ENCODE measurements at regions not wholly inside any gene's neighbourhood (a gene's known extent, or its start where the extent isn't known, plus 50 kb on each side); places are given as distances from the start of the nearest gene placed in this dataset.

DNA sequence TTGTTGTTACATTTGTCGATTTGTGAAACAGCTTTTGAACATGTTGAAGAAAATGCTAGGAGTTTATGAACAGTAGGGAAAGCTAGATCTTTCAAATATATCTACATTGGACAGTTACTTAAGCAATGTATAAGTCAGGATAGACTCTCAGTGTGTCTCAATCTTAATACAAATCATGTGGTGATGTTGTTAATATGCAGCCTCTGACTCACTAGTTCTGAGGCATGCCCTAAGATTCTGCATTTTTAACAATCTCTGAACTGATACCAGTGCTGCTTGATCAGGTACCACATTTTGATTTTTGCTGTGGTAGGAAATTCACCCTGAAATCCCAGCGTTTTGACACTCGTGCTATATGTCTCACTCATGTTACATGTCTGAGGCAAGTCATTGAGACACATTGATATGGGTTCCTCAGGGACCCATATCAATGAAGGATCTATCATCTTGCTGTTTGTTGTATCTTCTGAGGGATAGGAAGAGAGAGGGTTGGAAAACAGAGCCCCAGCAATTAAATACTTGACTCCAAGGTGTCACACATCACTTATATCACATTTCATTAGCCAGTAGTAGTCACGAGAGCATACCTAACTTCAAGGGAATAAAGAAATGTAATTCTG, 597.9 kb downstream of the TAFA4 start:
- intact Hi-C loops (cut with DNase I), result no loop called here
- DNase-seq (ENCODE audit: low spot score), result no peak

DNA sequence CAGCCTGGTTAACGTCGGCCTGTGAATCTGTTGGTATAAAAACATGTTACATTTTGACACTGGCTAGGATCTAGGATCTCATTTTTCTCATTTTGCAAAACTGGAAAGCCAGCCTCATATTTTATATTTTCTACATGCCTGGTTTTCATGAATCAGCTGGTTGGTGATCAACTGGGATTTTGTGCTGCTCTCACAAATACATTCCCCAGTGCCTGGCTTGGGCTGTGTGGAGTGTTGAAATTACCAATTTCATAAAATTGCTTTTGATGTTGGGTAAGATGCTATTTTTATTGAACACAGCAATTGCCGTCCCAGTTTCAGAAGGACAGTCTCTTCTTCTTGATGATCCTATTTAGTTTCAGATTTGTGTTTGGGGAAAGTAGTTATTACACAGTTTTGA, 604.3 kb downstream of the TAFA4 start:
- intact Hi-C loops (cut with DNase I), result no loop called here
- DNase-seq (ENCODE audit: low spot score), result no peak

DNA sequence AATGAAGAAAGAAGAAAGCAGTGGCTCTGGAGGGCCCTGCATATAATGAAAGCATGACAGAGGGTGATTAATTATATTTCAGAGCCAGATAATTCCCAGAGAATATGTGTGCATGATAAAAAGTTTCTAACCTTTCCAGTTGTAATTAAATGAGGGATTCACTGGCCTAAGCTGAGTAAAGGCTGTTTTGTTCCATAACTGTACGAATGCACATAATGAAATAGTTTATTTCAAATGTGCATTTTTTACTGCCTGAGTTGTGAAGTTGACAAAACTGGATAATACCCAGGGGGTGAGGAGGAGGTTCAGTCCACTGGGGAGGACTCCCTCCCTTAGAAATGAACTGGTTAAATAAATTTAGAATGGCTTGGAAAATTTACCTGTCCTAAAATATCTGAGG, 616.4 kb downstream of the TAFA4 start:
- no peak for DNase-seq (ENCODE audit: low spot score)
- intact Hi-C loops (cut with DNase I), result no loop called here

DNA sequence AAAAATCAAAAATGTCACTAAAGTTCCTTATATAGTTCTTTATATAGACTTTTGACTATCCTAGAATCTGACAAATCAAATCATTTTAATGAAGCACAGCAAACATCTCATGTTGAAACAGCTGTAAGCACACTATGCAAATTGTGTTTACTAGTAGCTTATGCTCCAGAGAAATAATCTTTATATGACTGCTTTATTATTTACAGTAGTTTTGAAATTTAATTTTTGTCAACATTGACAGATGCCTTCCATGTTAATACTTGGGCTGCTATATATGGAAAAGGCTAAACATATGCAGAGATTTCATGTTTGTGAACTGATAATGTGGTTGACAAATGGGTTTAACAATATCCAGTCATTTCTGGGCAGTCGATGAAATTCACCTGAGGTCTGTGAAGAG, 616.8 kb downstream of the TAFA4 start:
- DNase-seq (ENCODE audit: low spot score), result no peak
- intact Hi-C loops (cut with DNase I), result no loop called here

DNA sequence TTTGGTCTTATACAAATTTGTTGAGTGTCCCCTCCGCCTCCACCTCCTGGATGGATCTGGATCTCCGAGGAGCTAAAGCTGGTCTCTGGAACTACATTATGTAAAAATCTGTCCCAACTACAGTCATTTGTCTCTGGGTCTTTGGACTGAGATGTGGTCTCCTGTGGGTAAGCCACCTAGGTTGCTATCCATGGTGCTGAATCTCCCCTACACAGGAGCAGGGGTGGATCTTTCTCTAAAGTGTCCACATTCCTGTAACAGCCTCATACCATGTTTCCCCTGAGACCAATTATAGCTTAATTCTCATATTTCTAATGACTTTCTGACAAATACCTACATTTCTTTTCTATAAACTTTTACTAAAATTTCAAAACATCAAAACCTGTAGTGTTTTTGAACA, 625.8 kb downstream of the TAFA4 start:
- intact Hi-C loops (cut with DNase I), result no loop called here
- DNase-seq (ENCODE audit: low spot score), result no peak

DNA sequence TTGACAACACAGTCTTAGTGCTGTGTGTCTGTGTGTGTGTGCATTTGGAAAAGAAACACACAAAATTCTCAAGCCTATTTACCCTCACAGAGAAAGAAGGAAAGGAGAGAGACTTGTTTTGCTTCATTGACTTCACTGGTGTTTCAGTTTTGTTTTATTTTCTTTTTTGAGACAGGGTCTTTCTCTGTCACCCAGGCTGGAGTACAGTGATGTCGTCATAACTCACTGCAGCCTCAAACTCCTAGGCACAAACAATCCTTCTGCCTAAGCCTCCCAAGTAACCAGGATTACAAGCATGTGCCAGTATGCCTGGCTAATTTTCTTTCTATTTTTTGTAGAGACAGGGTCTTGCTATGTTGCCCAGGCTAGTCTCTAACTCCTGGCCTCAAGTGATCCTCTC, 636.9 kb downstream of the TAFA4 start:
- no peak for DNase-seq (ENCODE audit: low spot score)
- intact Hi-C loops (cut with DNase I), result no loop called here

DNA sequence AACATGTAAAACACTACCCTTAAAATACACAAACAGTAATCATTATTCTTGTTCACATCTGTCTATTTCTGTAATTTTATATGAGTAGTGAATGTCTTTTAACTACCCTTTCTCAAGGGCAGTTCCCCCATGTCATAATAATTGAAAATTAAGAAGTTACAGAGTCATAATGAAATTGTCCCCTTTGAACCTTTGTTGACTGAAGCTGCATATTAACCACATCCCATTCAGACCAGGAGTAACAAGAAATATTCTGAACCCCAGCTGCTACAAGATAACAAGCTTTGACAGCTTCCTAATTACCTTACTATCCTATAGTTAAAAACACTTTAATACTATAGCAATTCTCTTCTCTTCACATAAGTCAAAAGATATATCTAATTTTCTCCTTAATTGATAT, 635.9 kb upstream of the SUCLG2 start:
- DNase-seq (ENCODE audit: low spot score), result no peak
- intact Hi-C loops (cut with DNase I), result no loop called here

DNA sequence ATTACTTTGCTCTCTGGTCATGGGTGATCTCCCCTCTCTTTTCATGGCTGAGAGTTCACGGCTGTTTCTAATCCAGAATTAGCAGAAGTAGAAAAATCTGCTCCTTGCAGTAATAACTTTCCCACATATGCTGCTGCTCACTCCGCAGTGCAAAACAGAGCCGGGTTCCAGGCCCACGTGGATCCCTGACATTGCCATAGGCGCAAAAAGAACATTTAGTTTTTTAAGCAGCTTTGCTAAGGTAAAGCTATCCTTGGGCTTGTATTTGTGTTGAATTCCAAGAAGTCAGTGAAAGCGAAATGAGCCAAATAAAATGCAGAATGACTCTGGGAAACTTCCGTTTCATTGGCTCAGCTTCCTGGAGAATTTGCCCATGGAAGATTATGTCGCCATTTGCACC, 633.7 kb upstream of the SUCLG2 start:
- no peak for DNase-seq (ENCODE audit: low spot score)
- intact Hi-C loops (cut with DNase I), result no loop called here

DNA sequence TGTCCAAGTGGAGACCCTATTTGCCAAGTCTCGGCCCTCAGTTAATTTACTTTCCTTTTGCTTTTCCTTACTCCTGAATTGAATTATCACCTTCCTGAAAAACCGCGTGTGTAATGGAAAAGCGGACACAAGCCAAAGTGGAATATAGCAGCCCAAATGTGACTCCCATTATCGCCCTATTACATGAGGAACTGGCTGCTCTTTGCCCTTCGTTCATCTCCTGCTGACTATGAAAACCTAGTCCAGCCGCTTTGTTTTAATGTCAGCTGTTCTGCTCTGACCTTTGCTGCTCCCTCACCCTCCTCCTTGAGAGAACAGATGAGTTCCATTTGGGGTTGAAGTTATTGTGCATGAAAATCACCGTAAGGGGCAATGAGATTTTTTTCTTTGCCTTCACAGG, 632.7 kb upstream of the SUCLG2 start:
- DNase-seq (ENCODE audit: low spot score), result no peak
- intact Hi-C loops (cut with DNase I), result no loop called here

DNA sequence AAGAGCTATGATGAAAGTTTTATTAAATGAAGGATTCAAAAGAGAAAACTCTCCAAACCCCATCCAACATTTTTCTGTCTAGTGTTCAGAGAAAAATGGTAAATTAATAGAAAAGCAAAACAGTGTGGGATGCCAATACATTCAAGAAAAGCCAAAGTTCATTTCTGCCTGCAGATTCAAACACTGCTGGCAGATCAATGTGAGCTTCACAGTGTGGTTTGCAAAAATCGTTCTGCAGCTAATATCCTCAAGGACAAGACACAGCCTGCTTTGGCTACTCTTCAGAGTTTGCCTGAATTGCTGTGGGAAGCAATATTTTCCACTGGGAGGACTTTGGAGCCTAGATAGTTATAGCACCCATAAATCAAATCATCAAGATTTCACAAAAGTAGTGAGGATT, 619.9 kb upstream of the SUCLG2 start:
- intact Hi-C loops (cut with DNase I), result no loop called here
- DNase-seq (ENCODE audit: low spot score), result no peak

DNA sequence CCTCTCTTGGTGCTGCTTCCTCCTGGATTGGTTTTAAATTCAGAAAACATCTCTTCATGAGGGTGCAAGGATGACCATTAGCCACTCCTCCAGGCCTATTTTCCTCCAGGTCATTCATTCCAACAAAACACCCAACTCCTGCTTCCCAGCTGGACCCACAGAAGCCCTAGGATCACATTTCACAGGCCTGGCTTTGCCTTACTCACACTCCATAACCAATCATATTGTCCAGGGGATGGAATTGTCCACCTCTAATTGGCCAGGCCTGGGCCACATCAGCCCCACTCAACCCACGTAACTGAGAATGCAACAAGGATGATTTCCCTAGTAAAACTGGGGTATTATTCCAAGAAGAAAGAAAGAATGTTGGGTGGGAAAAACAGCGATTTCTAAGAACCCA, 616.7 kb upstream of the SUCLG2 start:
- DNase-seq (ENCODE audit: low spot score), result no peak

DNA sequence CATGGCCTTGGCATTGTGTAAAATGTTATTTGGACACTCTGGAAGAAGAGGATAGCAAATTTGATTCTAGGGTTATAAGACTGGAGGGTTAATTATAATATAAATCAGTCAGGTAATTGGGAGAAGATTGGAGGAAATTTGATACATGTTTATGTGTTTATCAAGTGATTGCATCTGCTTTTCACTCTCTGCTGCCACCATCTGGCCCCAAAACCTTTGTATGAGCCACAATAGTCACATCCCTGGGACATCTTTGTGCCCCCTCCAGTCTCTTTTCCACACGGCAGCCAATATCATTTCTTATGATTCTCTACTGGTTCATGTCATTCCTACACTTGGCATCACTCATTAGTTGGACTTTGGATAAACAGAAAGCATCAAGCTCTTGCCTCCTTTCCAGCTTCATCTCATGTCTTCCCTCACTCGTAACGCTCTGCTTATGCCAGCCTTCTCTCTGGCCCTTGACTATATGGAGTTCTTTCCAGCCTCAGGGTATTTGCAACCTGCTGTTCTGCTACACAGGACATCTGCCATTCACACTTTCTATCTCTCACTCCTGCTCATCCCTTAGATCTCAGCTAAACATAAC, 602.3 kb upstream of the SUCLG2 start:
- intact Hi-C loops (cut with DNase I), result no loop called here
- DNase-seq (ENCODE audit: low spot score), result no peak

More for the DNA sequence above, 616.7 kb upstream of the SUCLG2 start:
- intact Hi-C loops (cut with DNase I), result no loop called here

DNA sequence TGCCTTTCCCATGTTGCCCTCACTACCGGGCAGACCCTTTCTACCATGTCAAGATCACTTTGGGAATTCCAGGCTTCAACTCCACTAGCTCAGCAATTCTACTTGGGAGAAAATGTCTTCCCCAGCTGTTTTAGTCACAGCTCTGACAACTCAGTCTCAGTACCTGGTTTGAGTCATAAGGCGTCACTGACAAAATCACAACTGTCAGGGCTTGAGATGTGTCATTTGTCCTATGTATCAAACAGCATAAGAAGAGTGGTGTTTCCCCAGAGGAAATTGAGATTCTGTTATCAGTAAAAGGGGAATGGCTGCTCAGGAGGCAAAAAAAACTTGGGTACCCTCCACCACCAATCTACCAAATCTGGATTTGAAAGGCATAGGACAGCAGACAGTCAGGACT, 594.9 kb upstream of the SUCLG2 start:
- intact Hi-C loops (cut with DNase I), result no loop called here
- DNase-seq (ENCODE audit: low spot score), result no peak

DNA sequence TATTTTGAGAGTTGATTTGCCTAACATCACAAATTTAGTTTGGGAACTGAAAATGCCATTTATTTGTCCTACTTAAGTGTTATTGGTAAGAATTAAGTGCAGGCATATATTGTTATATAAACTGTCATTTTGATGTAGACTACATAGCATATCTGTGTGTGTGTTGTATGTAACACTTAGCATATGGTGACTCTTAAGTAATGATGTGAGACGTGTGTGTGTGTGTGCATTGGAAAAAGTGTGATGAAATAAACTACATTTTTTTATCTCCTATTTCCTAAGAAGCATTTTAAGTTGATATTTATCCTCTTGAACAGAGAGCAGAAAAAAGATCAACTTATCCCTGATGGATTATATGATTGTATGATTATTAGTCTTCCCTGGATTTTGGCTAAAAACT, 588.2 kb upstream of the SUCLG2 start:
- intact Hi-C loops (cut with DNase I), result no loop called here
- DNase-seq (ENCODE audit: low spot score), result no peak

DNA sequence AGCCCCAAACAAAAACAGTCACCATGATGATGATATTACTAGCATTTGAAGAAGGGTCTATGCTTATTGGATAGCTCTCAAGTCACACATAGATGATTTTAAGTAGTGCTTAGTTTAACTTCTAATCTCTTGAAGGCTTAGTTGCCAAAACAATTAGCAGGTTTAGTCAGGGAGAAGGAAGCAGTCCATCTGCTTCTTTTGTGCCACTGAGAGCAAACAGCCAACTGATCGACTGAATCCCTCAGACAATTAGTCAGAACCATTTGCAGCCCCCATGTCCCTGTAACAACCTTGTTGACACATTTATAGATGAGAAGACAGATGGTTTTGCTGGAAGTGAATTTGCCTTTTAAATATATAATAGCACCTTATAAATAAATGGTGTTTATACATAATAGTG, 585.1 kb upstream of the SUCLG2 start:
- intact Hi-C loops (cut with DNase I), result no loop called here
- no peak for DNase-seq (ENCODE audit: low spot score)

DNA sequence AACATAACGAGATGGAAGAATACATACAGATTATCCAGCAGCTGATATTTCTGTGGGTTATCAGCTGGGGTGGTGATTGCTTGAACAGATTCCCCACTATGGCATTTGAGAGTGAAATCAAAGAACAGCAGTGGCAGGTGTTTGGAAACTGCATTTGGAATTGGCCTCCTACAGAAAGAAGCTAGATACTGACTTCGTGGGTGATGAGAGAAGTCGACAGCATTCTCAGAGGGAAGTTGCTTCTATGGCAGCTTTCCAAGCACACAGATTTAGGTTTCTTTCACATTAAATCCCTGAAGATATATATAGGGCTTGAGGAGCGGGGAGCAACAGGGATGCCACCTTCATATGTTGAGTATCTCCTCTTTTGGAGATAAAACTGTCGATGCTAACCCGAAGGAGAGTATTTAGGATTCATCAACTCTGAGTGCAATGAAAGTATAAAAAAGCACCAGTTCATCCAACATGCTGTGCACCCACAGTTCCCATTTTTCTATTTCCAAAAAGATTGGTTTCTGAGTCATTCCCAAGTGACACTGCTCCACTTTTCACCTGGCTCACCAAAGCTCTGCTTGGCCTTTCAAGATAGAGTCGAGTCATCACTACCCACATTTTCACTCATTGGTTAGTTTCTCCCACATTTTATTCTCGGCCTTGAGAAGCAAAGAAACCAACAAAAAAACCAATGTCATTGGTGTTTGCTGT, 579.8 kb upstream of the SUCLG2 start:
- intact Hi-C loops (cut with DNase I), result no loop called here
- no peak for DNase-seq (ENCODE audit: low spot score)

DNA sequence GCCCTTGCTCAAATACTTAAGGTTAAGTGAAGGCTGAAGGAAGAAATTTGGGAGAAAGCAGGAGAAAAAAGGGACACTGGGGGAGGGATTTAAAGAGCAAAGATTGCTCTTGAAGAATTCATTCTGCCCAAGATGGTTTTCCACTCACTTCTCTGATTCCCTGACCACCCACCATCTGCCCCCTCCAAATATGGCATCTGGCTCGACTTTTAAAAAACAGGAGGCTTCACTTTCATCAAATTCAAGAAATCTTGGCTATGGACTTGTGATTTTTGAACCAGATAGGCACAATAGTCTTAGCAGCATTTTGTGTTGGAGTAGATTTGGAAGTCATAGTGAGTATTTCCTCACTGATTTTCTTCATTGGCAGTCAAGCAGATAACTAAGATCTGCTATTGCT, 574.4 kb upstream of the SUCLG2 start:
- intact Hi-C loops (cut with DNase I), result no loop called here
- no peak for DNase-seq (ENCODE audit: low spot score)

DNA sequence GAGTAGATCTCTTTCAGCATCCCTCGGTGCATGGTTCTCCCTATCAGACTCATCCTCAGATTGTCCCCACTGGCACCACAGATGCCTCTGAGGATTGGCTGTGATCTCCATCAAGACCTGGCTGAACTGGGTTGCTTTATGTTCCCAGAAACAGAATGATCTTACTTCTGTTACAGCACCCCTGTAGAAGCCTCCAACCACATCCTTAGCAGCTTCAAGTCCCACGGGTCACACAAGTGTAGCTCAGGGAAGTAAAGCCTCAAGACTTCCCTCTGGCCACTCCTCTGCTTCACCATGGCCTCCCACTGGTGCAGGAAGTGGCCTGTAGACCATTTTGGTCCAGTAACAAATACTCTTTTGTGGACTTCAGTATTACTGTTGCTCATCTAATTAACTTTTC, 566.4 kb upstream of the SUCLG2 start:
- no peak for DNase-seq (ENCODE audit: low spot score)
- intact Hi-C loops (cut with DNase I), result no loop called here

DNA sequence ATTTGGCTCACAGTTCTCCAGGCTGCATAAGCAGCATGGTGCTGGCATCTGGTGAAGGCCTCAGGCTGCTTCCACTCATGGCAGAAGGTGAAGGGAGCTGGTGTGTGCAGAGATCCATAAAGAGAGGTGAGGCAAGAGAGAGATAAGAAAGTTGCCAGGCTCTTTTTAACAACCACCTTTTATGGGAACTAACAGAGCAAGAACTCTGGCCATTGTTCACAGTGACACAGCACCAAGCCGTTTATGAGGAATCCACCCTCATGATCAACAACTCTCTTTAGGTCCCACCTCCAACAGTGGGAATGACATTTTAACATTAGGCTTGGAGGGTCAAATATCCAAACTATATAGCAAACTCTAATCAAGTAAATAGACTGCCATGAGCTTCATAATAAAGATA, 557.2 kb upstream of the SUCLG2 start:
- DNase-seq (ENCODE audit: low spot score), result no peak
- intact Hi-C loops (cut with DNase I), result no loop called here

DNA sequence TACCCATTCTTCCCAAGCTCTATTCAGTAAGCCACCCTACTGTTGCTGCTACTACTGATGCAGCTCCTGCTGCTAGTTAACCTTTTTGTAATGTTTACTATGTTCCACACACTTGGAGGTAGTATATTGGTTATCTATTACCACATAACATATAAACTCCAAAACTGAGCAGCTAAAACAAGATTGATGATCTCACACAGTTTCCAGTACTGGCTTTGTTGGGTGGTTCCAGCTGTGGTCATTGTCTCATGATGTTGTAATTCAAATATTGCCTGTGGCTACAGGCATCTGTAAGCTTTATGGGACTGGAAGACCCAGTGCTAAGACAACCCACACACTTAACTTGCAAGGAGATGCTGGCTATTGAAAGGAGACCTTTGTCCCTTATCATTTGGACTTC, 556.2 kb upstream of the SUCLG2 start:
- intact Hi-C loops (cut with DNase I), result no loop called here
- no peak for DNase-seq (ENCODE audit: low spot score)

DNA sequence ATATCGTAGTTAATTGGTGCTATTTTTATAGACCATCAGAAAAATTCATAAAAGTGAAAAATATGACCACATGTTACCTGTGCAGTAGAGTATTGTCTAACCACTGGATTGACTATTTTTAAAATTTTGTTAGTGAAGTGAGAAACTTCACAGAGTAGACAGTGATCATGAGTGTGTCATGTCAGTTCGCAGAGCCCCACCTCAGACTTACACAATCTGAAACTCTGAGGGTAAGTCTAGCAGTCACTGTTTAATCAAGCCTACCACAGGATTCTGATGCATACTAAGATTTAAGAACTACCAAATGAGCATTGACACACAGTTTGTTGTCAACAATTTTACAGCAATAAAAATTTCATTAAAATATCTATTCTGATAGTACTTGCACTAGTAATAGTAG, 552.9 kb upstream of the SUCLG2 start:
- no peak for DNase-seq (ENCODE audit: low spot score)
- intact Hi-C loops (cut with DNase I), result no loop called here
